ENCODE measurements at regions not wholly inside any gene's neighbourhood (a gene's known extent, or its start where the extent isn't known, plus 50 kb on each side); places are given as distances from the start of the nearest gene placed in this dataset.

DNA sequence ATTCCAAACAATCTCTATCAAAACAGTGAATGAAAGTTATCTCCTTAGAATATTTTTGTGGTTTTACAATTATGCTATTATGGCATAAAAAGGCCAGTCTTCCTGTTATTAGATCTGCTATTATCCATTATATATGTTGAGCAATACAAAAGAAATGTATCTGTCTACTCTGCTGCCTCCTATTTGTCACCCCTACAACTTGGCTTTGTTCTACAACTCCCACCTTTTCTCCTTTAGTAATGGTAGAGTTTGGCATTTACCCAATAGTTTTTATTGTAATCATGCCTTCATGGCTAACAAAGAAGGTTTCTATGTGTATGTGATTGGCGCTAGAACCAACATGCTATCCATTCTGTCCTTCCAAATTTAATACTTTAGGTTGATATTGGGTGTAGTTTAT, 189.2 kb upstream of the PRDM9 start:
- TF ChIP-seq POLR2AphosphoS5 (IDR thresholded peaks at IDR 0.05; ENCODE audit: low read depth, low read length): no peak
- TF ChIP-seq, protein P1, sequence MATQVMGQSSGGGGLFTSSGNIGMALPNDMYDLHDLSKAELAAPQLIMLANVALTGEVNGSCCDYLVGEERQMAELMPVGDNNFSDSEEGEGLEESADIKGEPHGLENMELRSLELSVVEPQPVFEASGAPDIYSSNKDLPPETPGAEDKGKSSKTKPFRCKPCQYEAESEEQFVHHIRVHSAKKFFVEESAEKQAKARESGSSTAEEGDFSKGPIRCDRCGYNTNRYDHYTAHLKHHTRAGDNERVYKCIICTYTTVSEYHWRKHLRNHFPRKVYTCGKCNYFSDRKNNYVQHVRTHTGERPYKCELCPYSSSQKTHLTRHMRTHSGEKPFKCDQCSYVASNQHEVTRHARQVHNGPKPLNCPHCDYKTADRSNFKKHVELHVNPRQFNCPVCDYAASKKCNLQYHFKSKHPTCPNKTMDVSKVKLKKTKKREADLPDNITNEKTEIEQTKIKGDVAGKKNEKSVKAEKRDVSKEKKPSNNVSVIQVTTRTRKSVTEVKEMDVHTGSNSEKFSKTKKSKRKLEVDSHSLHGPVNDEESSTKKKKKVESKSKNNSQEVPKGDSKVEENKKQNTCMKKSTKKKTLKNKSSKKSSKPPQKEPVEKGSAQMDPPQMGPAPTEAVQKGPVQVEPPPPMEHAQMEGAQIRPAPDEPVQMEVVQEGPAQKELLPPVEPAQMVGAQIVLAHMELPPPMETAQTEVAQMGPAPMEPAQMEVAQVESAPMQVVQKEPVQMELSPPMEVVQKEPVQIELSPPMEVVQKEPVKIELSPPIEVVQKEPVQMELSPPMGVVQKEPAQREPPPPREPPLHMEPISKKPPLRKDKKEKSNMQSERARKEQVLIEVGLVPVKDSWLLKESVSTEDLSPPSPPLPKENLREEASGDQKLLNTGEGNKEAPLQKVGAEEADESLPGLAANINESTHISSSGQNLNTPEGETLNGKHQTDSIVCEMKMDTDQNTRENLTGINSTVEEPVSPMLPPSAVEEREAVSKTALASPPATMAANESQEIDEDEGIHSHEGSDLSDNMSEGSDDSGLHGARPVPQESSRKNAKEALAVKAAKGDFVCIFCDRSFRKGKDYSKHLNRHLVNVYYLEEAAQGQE (IDR thresholded peaks at IDR 0.05; ENCODE audit: insufficient read depth in 1 of 2, low read depth in 2 of 2, low read length in 2 of 2): no peak
- TF ChIP-seq TAF1 (IDR thresholded peaks at IDR 0.05; ENCODE audit: borderline replicate concordance, insufficient read depth, low read length): no peak
- TF ChIP-seq FOXP2 (optimal IDR thresholded peaks at IDR 0.05; ENCODE audit: borderline replicate concordance, extremely low read depth, extremely low read length, insufficient read depth): no peak
- no peak for TF ChIP-seq SIN3A (IDR thresholded peaks at IDR 0.05; ENCODE audit: borderline replicate concordance, insufficient read depth, low read length)

DNA sequence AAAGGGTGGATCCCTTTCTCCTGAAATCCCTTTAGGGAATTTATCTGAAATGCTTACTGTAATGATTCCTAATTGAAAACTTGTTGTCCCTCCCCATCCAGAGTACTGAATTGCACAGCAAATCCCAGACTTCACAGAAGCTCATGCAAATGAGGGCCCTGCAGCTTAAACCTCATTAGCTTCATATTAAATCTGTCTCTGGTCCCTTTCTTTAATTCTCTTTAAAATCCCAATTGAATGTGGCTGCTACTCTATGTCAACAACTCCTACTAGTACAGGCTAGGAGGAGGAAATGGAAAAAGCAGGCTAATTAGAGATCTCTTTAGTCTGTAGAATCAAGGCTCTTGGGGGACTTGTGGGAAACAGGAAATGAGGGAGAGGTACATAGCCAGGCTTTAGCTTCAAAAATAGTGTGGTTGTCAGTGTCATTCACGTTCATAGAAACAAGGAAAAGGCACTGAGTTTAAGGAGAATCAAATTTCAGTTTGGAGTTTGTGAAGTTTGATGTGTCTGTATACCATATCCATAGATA, 191.3 kb upstream of the PRDM9 start:
- no peak for TF ChIP-seq POLR2AphosphoS5 (IDR thresholded peaks at IDR 0.05; ENCODE audit: low read depth, low read length)
- no peak for TF ChIP-seq TAF1 (IDR thresholded peaks at IDR 0.05; ENCODE audit: borderline replicate concordance, insufficient read depth, low read length)
- TF ChIP-seq, protein P1 (IDR thresholded peaks at IDR 0.05; ENCODE audit: insufficient read depth in 1 of 2, low read depth in 2 of 2, low read length in 2 of 2): 0 out of 4 replicates have a peak, but pooled peaks of 1 of the 2 experiments have one; percentile 9
- no peak for TF ChIP-seq SIN3A (IDR thresholded peaks at IDR 0.05; ENCODE audit: borderline replicate concordance, insufficient read depth, low read length)
- TF ChIP-seq FOXP2 (optimal IDR thresholded peaks at IDR 0.05; ENCODE audit: borderline replicate concordance, extremely low read depth, extremely low read length, insufficient read depth): no peak

DNA sequence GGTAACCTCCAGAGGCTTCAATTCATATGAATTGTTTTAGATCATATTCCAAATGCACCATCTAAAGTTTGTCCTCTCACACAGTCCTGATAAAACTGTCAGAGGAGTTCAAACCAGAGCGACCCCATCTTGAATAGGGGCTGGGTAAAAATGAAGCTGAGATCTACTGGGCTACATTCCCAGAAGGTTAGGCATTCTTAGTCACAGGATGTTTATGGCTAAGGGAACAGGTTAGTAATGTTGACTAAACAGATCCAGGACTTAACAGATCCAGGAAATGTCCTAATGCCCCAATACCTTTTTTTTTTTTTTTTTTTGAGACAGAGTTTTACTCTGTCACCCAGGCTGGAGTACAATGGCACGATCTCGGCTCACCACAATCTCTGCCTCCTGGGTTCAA, 192.6 kb upstream of the PRDM9 start:
- no peak for TF ChIP-seq SIN3A (IDR thresholded peaks at IDR 0.05; ENCODE audit: borderline replicate concordance, insufficient read depth, low read length)
- TF ChIP-seq POLR2AphosphoS5 (IDR thresholded peaks at IDR 0.05; ENCODE audit: low read depth, low read length): no peak
- no peak for TF ChIP-seq FOXP2 (optimal IDR thresholded peaks at IDR 0.05; ENCODE audit: borderline replicate concordance, extremely low read depth, extremely low read length, insufficient read depth)
- TF ChIP-seq, protein P1 (IDR thresholded peaks at IDR 0.05; ENCODE audit: insufficient read depth in 1 of 2, low read depth in 2 of 2, low read length in 2 of 2): no peak
- no peak for TF ChIP-seq TAF1 (IDR thresholded peaks at IDR 0.05; ENCODE audit: borderline replicate concordance, insufficient read depth, low read length)

DNA sequence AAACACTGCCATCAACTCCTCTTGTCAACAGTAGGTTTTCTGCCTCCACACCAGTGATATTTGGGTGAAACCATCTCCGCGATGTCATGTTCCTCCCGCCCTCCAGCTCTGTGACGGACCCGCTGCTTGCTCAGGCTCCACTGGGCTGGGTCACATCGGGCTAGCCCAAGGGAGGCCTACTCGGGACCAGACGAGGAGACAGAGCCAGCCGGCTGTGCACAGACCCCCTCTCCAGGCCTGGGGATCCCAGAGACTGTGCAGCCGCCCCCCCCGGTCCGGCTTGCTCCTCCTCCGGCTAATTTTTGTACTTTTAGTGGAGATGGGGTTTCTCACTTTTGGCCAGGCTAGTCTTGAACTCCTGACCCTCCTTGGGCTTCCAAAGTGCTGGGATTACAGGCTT, 202.4 kb upstream of the PRDM9 start:
- TF ChIP-seq, protein P1 (IDR thresholded peaks at IDR 0.05; ENCODE audit: insufficient read depth in 1 of 2, low read depth in 2 of 2, low read length in 2 of 2): no peak
- TF ChIP-seq TAF1 (IDR thresholded peaks at IDR 0.05; ENCODE audit: borderline replicate concordance, insufficient read depth, low read length) (no peak), FOXP2 (optimal IDR thresholded peaks at IDR 0.05; ENCODE audit: borderline replicate concordance, extremely low read depth, extremely low read length, insufficient read depth) (no peak), POLR2AphosphoS5 (IDR thresholded peaks at IDR 0.05; ENCODE audit: low read depth, low read length) (no peak), SIN3A (IDR thresholded peaks at IDR 0.05; ENCODE audit: borderline replicate concordance, insufficient read depth, low read length) (no peak)

All from PFSK-1 (cell line).